Testis (tissue), 2 donors: ENCODE measurements at regions not wholly inside any gene's neighbourhood (a gene's known extent, or its start where the extent isn't known, plus 50 kb on each side); places are given as distances from the start of the nearest gene placed in this dataset.

Source experiments
- DNase-seq: peaks from one replicate; pipeline ENCODE4 v3.0.0-alpha.2; 2019
- H3K27ac ChIP-seq, 2 donors: fragments of 200-600 bp; sonication (generic); one replicate each; pipeline ENCODE4 v1.5.1; 2019
- H3K27me3 ChIP-seq: fragments of 200-600 bp; sonication (generic); one replicate; pipeline ENCODE4 v1.5.1; 2019
- H3K36me3 ChIP-seq: fragments of 200-600 bp; sonication (generic); one replicate; pipeline ENCODE4 v1.5.1; 2017; ENCODE audit warnings: low read depth; ENCODE audit errors: missing control alignments
- H3K4me1 ChIP-seq: fragments of 200-600 bp; sonication (generic); one replicate; pipeline ENCODE4 v1.5.1; 2019
- H3K4me3 ChIP-seq, 2 donors: fragments of 200-600 bp; sonication (generic); one replicate each; pipeline ENCODE4 v1.5.1; 2017 to 2019
- H3K9me3 ChIP-seq: fragments of 200-600 bp; sonication (generic); one replicate; pipeline ENCODE4 v1.5.1; 2017
- POLR2A ChIP-seq: fragments of 450-650 bp; IDR thresholded peaks from one replicate; pipeline ENCODE4 v1.6.1; 2017; ENCODE audit warnings: antibody characterized with exemption, mild to moderate bottlenecking, moderate library complexity
- WGBS, 2 donors: methylation state at CpG; one replicate each; pipeline ENCODE4 v1.1.5; 2018; 5-methylcytosine and 5-hydroxymethylcytosine counted together
- intact Hi-C: fragments of 100-400 bp; cut with DNase I; formaldehyde crosslinking; loops from one replicate; pipeline ENCODE4 v1.15.1; 2023; ENCODE audit warnings: low total_unique reads
- TF ChIP-seq, protein P1 (sequence below), 3 experiments: fragments of 450-650 bp in 2 of 3; fragments of 200-600 bp in 1 of 3; sonication (generic) in 1 of 3; IDR thresholded peaks; one replicate each; pipeline ENCODE4 v1.5.1; 2016 to 2019; ENCODE audit warnings: antibody characterized with exemption in 3 of 3, mild to moderate bottlenecking in 2 of 3, moderate library complexity in 1 of 3

DNA sequence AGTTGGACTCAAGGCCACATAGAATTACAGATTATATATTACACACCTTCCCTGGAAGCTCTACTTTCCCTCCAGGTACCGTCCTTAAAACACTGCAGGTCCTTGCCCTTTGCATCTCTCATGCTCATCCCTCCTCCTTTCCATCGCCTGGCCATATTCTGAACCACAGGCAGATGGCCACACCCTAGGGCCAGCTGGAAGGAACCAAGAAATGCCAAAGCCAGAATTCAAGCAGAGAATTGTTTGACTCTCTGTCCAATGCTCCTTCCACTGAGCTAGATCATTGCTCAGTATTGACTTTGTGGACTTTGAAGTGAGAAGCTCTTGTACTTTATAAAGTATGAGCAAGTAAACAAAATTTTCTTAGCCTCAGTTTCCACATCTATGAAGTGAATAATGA, 170.3 kb upstream of the SLC24A5 start:
- Histone ChIP-seq H3K4me1 (no peaks in the 10 kb centered on the region), H3K9me3 (no peaks in the 10 kb centered on the region), H3K27ac (no peak overlapping the region), H3K4me3 (no peak overlapping the region), H3K27me3 (no peaks in the 10 kb centered on the region), H3K36me3 (no peaks in the 10 kb centered on the region)
- 88 to 100% methylated on average over 2 of the region's 2 CpGs for WGBS, 2 donors
- intact Hi-C loops: no loop called here
- DNase-seq: no peak
- TF ChIP-seq, protein P1, sequence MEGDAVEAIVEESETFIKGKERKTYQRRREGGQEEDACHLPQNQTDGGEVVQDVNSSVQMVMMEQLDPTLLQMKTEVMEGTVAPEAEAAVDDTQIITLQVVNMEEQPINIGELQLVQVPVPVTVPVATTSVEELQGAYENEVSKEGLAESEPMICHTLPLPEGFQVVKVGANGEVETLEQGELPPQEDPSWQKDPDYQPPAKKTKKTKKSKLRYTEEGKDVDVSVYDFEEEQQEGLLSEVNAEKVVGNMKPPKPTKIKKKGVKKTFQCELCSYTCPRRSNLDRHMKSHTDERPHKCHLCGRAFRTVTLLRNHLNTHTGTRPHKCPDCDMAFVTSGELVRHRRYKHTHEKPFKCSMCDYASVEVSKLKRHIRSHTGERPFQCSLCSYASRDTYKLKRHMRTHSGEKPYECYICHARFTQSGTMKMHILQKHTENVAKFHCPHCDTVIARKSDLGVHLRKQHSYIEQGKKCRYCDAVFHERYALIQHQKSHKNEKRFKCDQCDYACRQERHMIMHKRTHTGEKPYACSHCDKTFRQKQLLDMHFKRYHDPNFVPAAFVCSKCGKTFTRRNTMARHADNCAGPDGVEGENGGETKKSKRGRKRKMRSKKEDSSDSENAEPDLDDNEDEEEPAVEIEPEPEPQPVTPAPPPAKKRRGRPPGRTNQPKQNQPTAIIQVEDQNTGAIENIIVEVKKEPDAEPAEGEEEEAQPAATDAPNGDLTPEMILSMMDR (IDR thresholded peaks at IDR 0.05): no peak
- no peak for TF ChIP-seq POLR2A

- Histone ChIP-seq H3K36me3 (no peaks in the 10 kb centered on the region), H3K27me3 (no peaks in the 10 kb centered on the region), H3K27ac (no peak overlapping the region), H3K4me3 (no peak overlapping the region), H3K9me3 (no peaks in the 10 kb centered on the region), H3K4me1 (no peaks in the 10 kb centered on the region)
- intact Hi-C loops: no loop called here
- TF ChIP-seq, protein P1 (IDR thresholded peaks at IDR 0.05): no peak
- TF ChIP-seq POLR2A: no peak
- WGBS, 2 donors: 92 to 95% methylated on average over 2 of the region's 2 CpGs
- DNase-seq: no peak
Measured at GRCh38 chr15:47951781-47952180, 169.0 kb upstream of the SLC24A5 start.

DNA sequence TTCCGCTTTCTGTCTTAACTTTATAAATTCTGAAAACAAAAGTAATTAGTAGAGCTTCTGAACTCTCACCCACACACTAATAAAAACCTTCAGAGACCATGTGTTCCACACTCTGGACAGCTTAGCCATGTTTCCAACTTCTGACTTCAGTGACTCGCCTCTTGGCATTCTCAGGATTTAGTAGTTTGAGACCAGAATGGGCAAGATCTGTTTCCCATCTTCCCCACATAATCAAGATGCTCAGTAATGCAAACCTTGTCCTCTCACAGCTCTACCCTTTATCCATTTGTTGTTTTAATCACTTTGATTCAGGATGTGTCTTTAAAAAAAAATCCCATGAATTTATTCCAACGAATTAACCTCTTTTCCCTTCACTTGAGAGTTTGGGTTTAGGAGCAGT, 166.6 kb upstream of the SLC24A5 start:
- no peaks in the 10 kb centered on the region for H3K4me1 ChIP-seq
- no peak for DNase-seq
- WGBS, 2 donors: 81% methylated on average over 3 of the region's 3 CpGs
- intact Hi-C loops: no loop called here
- H3K27me3 ChIP-seq: no peaks in the 10 kb centered on the region
- no peaks in the 10 kb centered on the region for H3K36me3 ChIP-seq
- no peak overlapping the region for H3K4me3 ChIP-seq
- H3K27ac ChIP-seq: no peak overlapping the region
- no peak for TF ChIP-seq POLR2A
- TF ChIP-seq, protein P1 (IDR thresholded peaks at IDR 0.05): no peak
- no peaks in the 10 kb centered on the region for H3K9me3 ChIP-seq

DNA sequence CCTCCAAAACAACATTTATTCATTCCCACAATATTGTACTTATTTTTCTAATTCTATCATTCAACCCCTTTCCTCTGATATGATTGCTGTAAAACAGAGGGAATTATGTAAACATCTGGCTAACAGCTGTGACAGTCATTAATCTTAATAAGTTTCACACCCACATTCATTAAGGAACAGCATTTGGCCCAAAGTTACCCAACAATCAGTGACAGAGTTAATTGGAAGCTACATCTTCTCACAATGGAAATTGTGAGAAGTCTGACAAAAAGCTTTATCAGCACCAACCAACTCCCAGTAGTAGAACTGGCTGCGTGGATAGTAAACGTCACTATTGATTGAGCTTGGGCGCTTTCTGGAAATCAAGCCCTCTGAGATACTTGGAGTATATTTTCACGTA, 165.8 kb upstream of the SLC24A5 start:
- Histone ChIP-seq H3K9me3 (no peaks in the 10 kb centered on the region), H3K27ac (no peak overlapping the region), H3K4me3 (no peak overlapping the region), H3K36me3 (no peaks in the 10 kb centered on the region), H3K27me3 (no peaks in the 10 kb centered on the region), H3K4me1 (no peaks in the 10 kb centered on the region)
- WGBS, 2 donors: 79 to 81% methylated on average over 4 of the region's 4 CpGs
- intact Hi-C loops: no loop called here
- TF ChIP-seq POLR2A: no peak
- TF ChIP-seq, protein P1 (IDR thresholded peaks at IDR 0.05): no peak
- DNase-seq: no peak

DNA sequence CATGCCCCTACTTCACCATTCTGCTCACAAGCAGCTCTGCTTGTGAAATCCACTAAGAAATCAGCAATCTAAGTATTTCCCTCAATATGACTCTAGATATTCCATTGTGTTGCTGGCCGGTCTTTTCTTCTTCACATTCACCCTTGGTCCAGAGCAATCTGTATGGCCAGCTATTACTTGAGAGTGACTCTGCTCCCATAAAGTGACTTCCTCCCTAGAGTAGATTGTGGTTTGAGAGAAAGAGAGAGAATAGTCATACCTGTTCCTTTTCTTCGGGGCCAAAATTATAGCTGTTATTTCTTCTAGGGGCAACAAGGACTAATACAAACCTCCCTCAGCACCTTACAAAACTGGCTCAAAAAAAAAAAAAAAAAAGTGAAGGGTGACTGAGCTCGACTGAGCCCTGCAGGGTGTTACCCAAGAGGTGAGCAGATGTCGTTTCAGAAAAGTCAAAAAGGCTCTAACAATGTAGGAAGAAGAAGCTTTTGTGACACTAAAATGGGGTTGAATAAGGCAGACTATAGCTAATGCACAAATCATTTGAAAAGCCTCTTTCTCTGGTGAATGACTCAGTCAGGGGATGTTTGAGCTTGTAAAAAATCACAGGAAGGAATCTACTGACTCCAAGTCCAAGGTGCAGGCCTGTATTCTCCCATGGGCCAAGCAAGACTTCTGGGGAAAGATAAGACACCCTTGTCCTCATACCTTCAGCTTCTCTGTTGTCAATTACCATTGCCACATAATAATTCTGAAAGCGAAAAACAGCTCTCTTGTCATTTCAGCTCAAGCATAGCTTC, 161.0 kb upstream of the SLC24A5 start:
- Histone ChIP-seq H3K9me3 (no peaks in the 10 kb centered on the region), H3K27me3 (no peaks in the 10 kb centered on the region), H3K4me3 (no peak overlapping the region), H3K27ac (no peak overlapping the region), H3K36me3 (no peaks in the 10 kb centered on the region), H3K4me1 (no peaks in the 10 kb centered on the region)
- TF ChIP-seq, protein P1 (IDR thresholded peaks at IDR 0.05): no peak
- no peak for TF ChIP-seq POLR2A
- 86 to 89% methylated on average over 5 of the region's 5 CpGs for WGBS, 2 donors
- intact Hi-C loops: no loop called here
- no peak for DNase-seq
